GM12874 (cell line): ENCODE measurements at regions not wholly inside any gene's neighbourhood (a gene's known extent, or its start where the extent isn't known, plus 50 kb on each side); places are given as distances from the start of the nearest gene placed in this dataset.

Source experiments
- CTCF ChIP-seq: IDR thresholded peaks from 2 replicates; pipeline ENCODE4 v1.5.1; 2011; ENCODE audit warnings: low read depth, mild to moderate bottlenecking, control low read depth, low read length, moderate library complexity; ENCODE audit not compliant: insufficient read depth

GRCh38 chr3:103513003-103513402 is 1078.2 kb downstream of the ZPLD1 start:
- TF ChIP-seq CTCF, result no peak

GRCh38 chr3:103515116-103515515 is 1080.3 kb downstream of the ZPLD1 start:
- TF ChIP-seq CTCF, result no peak

GRCh38 chr3:103516950-103517349 is 1082.1 kb downstream of the ZPLD1 start:
- no peak for TF ChIP-seq CTCF

- TF ChIP-seq CTCF, result no peak
Observed at GRCh38 chr3:103532986-103533385, 1098.2 kb downstream of the ZPLD1 start.

GRCh38 chr3:103554451-103554850 is 1119.6 kb downstream of the ZPLD1 start:
- TF ChIP-seq CTCF, result no peak

GRCh38 chr3:103585809-103586208 is 1151.0 kb downstream of the ZPLD1 start:
- no peak for TF ChIP-seq CTCF

- TF ChIP-seq CTCF, result no peak
Observed at GRCh38 chr3:103589770-103590169, 1155.0 kb downstream of the ZPLD1 start.

- TF ChIP-seq CTCF, result no peak
Observed at GRCh38 chr3:103600844-103601243, 1166.0 kb downstream of the ZPLD1 start.
